Upper lobe of right lung (tissue), 1 donor: ENCODE measurements at regions not wholly inside any gene's neighbourhood (a gene's known extent, or its start where the extent isn't known, plus 50 kb on each side); places are given as distances from the start of the nearest gene placed in this dataset.

Source experiments
- ATAC-seq: fragments of 200-7000 bp; cut with Tn5 transposase; one replicate; pipeline ENCODE4 v1.9.1; 2020; ENCODE audit warnings: mild to moderate bottlenecking, moderate library complexity
- DNase-seq: peaks from one replicate; pipeline ENCODE4 v3.0.0-alpha.2; 2020
- H3K27ac ChIP-seq: fragments of 200-600 bp; one replicate; pipeline ENCODE4 v1.8.0; 2022
- H3K27me3 ChIP-seq: fragments of 200-600 bp; one replicate; pipeline ENCODE4 v1.8.0; 2022; ENCODE audit warnings: mild to moderate bottlenecking
- H3K36me3 ChIP-seq: fragments of 200-600 bp; one replicate; pipeline ENCODE4 v1.8.0; 2022
- H3K4me1 ChIP-seq: fragments of 200-600 bp; one replicate; pipeline ENCODE4 v1.8.0; 2022
- H3K4me3 ChIP-seq: fragments of 200-600 bp; one replicate; pipeline ENCODE4 v1.8.0; 2022; ENCODE audit warnings: mild to moderate bottlenecking
- H3K9me3 ChIP-seq: fragments of 200-600 bp; one replicate; pipeline ENCODE4 v1.8.0; 2022
- CTCF ChIP-seq: fragments of 200-600 bp; IDR thresholded peaks from one replicate; pipeline ENCODE4 v1.8.0; 2022; ENCODE audit warnings: antibody characterized with exemption
- intact Hi-C: fragments of 100-400 bp; cut with DNase I; formaldehyde crosslinking; loops from one replicate; pipeline ENCODE4 v1.11.0; 2022
- donor health status: DM: no; HTN: yes; CAD: no; lungs with severe emphysema.

GRCh38 chr7:33757050-33757449 is 148.3 kb upstream of the BMPER start:
- DNase-seq (no peak), ATAC-seq (no peak)
- intact Hi-C loops: no loop called here
- H3K36me3 ChIP-seq: no peaks in the 10 kb centered on the region
- no peaks in the 10 kb centered on the region for H3K4me1 ChIP-seq
- no peaks in the 10 kb centered on the region for H3K27me3 ChIP-seq
- peak overlapping the region; percentile 7 for H3K27ac ChIP-seq
- no peaks in the 10 kb centered on the region for H3K9me3 ChIP-seq
- no peak overlapping the region for H3K4me3 ChIP-seq
- no peak for TF ChIP-seq CTCF

- intact Hi-C loops: no loop called here
Measured at GRCh38 chr7:33757563-33758165, 147.7 kb upstream of the BMPER start.

GRCh38 chr7:33760146-33760545 is 145.2 kb upstream of the BMPER start:
- TF ChIP-seq CTCF: no peak
- Histone ChIP-seq H3K9me3 (no peaks in the 10 kb centered on the region), H3K27me3 (no peaks in the 10 kb centered on the region), H3K36me3 (no peaks in the 10 kb centered on the region), H3K27ac (no peak overlapping the region), H3K4me3 (no peak overlapping the region), H3K4me1 (no peaks in the 10 kb centered on the region)
- DNase-seq (no peak), ATAC-seq (no peak)
- intact Hi-C loops: no loop called here

More at GRCh38 chr7:33757563-33758165, 147.7 kb upstream of the BMPER start:
- no peaks in the 10 kb centered on the region for H3K4me1 ChIP-seq
- H3K4me3 ChIP-seq: no peak overlapping the region
- H3K27ac ChIP-seq: peak overlapping the region; percentile 7
- H3K36me3 ChIP-seq: no peaks in the 10 kb centered on the region
- TF ChIP-seq CTCF: peak; percentile 69
- no peaks in the 10 kb centered on the region for H3K9me3 ChIP-seq
- H3K27me3 ChIP-seq: no peaks in the 10 kb centered on the region
- DNase-seq: no peak
- no peak for ATAC-seq

- intact Hi-C loops: no loop called here
- H3K4me1 ChIP-seq: no peaks in the 10 kb centered on the region
- no peak overlapping the region for H3K27ac ChIP-seq
- H3K4me3 ChIP-seq: no peak overlapping the region
- DNase-seq (no peak), ATAC-seq (no peak)
- TF ChIP-seq CTCF: no peak
- H3K27me3 ChIP-seq: no peaks in the 10 kb centered on the region
- H3K36me3 ChIP-seq: no peaks in the 10 kb centered on the region
- no peaks in the 10 kb centered on the region for H3K9me3 ChIP-seq
Measured at GRCh38 chr7:33760834-33761233, 144.5 kb upstream of the BMPER start.

- Histone ChIP-seq H3K4me1 (no peaks in the 10 kb centered on the region), H3K9me3 (no peaks in the 10 kb centered on the region), H3K27me3 (no peaks in the 10 kb centered on the region), H3K36me3 (no peaks in the 10 kb centered on the region), H3K27ac (no peak overlapping the region), H3K4me3 (no peak overlapping the region)
- no peak for DNase-seq
- TF ChIP-seq CTCF: no peak
- no peak for ATAC-seq
- intact Hi-C loops: no loop called here
Measured at GRCh38 chr7:33761449-33762080, 143.8 kb upstream of the BMPER start.
